GM21619 (cell line): ENCODE measurements at regions not wholly inside any gene's neighbourhood (a gene's known extent, or its start where the extent isn't known, plus 50 kb on each side); places are given as distances from the start of the nearest gene placed in this dataset.
A peak's percentile ranks its signal among the peaks of the same experiment; 100 is the strongest.
"Not testable (repeated sequence)": the region's sequence is repeated elsewhere in the genome, so short reads cannot be mapped to it uniquely, and the experiment has no call there.

Experiments
- ATAC-seq: cut with Tn5 transposase; IDR thresholded peaks from one replicate; pipeline ENCODE4 v1.9.1; 2021; ENCODE audit not compliant: unreplicated experiment

GRCh38 chr4:89506866-89507491 lies 199.4 kb upstream of the GPRIN3 start:
- ATAC-seq = no peak

GRCh38 chr4:89502581-89502980 lies 195.0 kb upstream of the GPRIN3 start:
- no peak for ATAC-seq

GRCh38 chr4:89497517-89498308 lies 190.1 kb upstream of the GPRIN3 start:
- ATAC-seq = no peak

GRCh38 chr4:89496851-89497250 lies 189.3 kb upstream of the GPRIN3 start:
- ATAC-seq = no peak

- ATAC-seq = no peak
Observed at GRCh38 chr4:89493367-89493766, 185.8 kb upstream of the GPRIN3 start.

GRCh38 chr4:89492581-89493071 lies 185.0 kb upstream of the GPRIN3 start:
- ATAC-seq = no peak

GRCh38 chr4:89491761-89492160 lies 184.2 kb upstream of the GPRIN3 start:
- ATAC-seq = no peak

- ATAC-seq = not testable (repeated sequence)
Observed at GRCh38 chr4:89489921-89490431, 182.4 kb upstream of the GPRIN3 start.

- no peak for ATAC-seq
Observed at GRCh38 chr4:89489338-89489771, 181.8 kb upstream of the GPRIN3 start.

- no peak for ATAC-seq
Observed at GRCh38 chr4:89488736-89489135, 181.1 kb upstream of the GPRIN3 start.

- ATAC-seq = no peak
Observed at GRCh38 chr4:89486673-89487072, 179.1 kb upstream of the GPRIN3 start.

- ATAC-seq = no peak
Observed at GRCh38 chr4:89486042-89486441, 178.4 kb upstream of the GPRIN3 start.

- ATAC-seq = no peak
Observed at GRCh38 chr4:89483833-89484232, 176.2 kb upstream of the GPRIN3 start.

- no peak for ATAC-seq
Observed at GRCh38 chr4:89482926-89483595, 175.5 kb upstream of the GPRIN3 start.

GRCh38 chr4:89482251-89482650 lies 174.7 kb upstream of the GPRIN3 start:
- peak; percentile 92 for ATAC-seq

- ATAC-seq = peak; percentile 95
Observed at GRCh38 chr4:89469930-89470375, 162.4 kb upstream of the GPRIN3 start.

- ATAC-seq = no peak
Observed at GRCh38 chr4:89469516-89469915, 161.9 kb upstream of the GPRIN3 start.

GRCh38 chr4:89468602-89469001 lies 161.0 kb upstream of the GPRIN3 start:
- ATAC-seq = no peak

- ATAC-seq = no peak
Observed at GRCh38 chr4:89463341-89463740, 155.7 kb upstream of the GPRIN3 start.

- no peak for ATAC-seq
Observed at GRCh38 chr4:89447543-89447942, 139.9 kb upstream of the GPRIN3 start.

GRCh38 chr4:89446193-89446592 lies 138.6 kb upstream of the GPRIN3 start:
- no peak for ATAC-seq
